GM23248 (cell line): ENCODE measurements at regions not wholly inside any gene's neighbourhood (a gene's known extent, or its start where the extent isn't known, plus 50 kb on each side); places are given as distances from the start of the nearest gene placed in this dataset.

Experiments used
- EZH2 ChIP-seq: fragments of 200-600 bp; sonication (generic); IDR thresholded peaks from 2 replicates; pipeline ENCODE4 v1.6.1; 2018; ENCODE audit warnings: antibody characterized with exemption, mild to moderate bottlenecking; ENCODE audit not compliant: insufficient read depth, poor library complexity, severe bottlenecking
- EZH2phosphoT487 ChIP-seq: fragments of 200-600 bp; sonication (generic); IDR thresholded peaks from 2 replicates; pipeline ENCODE4 v1.6.1; 2018; ENCODE audit warnings: antibody characterized with exemption, moderate library complexity, mild to moderate bottlenecking, low read depth; ENCODE audit not compliant: insufficient read depth

DNA sequence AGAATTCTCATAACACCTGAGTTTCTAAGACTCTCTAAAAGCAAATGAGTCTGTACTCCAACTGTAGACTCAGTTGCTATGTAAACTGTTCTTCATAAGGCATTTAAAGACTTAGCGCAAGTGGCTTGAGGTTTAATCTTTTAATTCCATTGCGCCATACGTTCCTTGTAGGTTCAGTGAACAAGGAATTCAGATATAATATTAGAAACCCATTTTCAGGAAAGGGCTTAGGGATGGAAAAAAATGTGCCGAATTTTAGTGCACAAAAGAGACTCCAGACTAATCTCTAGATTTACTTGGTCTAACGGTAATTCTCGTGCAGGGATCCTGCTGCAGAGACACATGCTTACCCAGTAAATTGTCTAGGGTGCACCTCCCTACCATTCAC lies 268.9 kb upstream of the TANK start:
- TF ChIP-seq EZH2 (no peak), EZH2phosphoT487 (no peak)
